Gastrocnemius medialis (tissue), 4 donors: ENCODE measurements at regions not wholly inside any gene's neighbourhood (a gene's known extent, or its start where the extent isn't known, plus 50 kb on each side); places are given as distances from the start of the nearest gene placed in this dataset.

Experiments used
- CTCF ChIP-seq, 5 experiments: fragments of 450-650 bp in 3 of 5; fragments of 200-600 bp in 2 of 5; sonication (generic) in 2 of 5; IDR thresholded peaks in 4 of 5; conservative IDR thresholded peaks in 1 of 5; 1 replicate in 4 of 5; 2 replicates in 1 of 5; pipeline ENCODE4 v1.5.1; 2016 to 2019; ENCODE audit warnings: antibody characterized with exemption in 5 of 5, mild to moderate bottlenecking in 3 of 5, moderate library complexity in 3 of 5
- POLR2A ChIP-seq, 2 donors: fragments of 450-650 bp; IDR thresholded peaks; one replicate each; pipeline ENCODE4 v1.6.1; 2017; ENCODE audit warnings: antibody characterized with exemption in 2 of 2, mild to moderate bottlenecking in 2 of 2, moderate library complexity in 2 of 2

- TF ChIP-seq CTCF (IDR thresholded peaks at IDR 0.05 in 4 of 5, conservative IDR thresholded peaks at IDR 0.05 in 1 of 5) (no peak), POLR2A (IDR thresholded peaks at IDR 0.05) (no peak)
These were observed 134.5 kb downstream of the IER5 start for GRCh38 chr1:181222972-181223505.
